ENCODE measurements at regions not wholly inside any gene's neighbourhood (a gene's known extent, or its start where the extent isn't known, plus 50 kb on each side); places are given as distances from the start of the nearest gene placed in this dataset.
A peak's percentile ranks its signal among the peaks of the same experiment; 100 is the strongest.

- Histone ChIP-seq H3K27ac (no peak overlapping the region), H4K20me1 (no peaks in the 10 kb centered on the region), H3K4me1 (peaks cover 0 to 9% (median 6%) of the 10 kb centered on the region in 10 experiments; a peak in 9 of 20 replicates), H3K4me3 (no peak overlapping the region), H3K9ac (no peak overlapping the region), H3K4me2 (no peak overlapping the region), H3K27me3 (no peaks in the 10 kb centered on the region), H3K9me3 (replicated peaks in 1 of 11) (no peaks in the 10 kb centered on the region), H3K36me3 (no peaks in the 10 kb centered on the region)
- no peak for TF ChIP-seq Cebpa-rat (IDR thresholded peaks at IDR 0.05)
These were observed 154.7 kb downstream of the BLID start for GRCh38 chr11:121961321-121961801.

GRCh38 chr11:121958971-121959325 is 157.1 kb downstream of the BLID start:
- Histone ChIP-seq H3K9me3 (replicated peaks in 1 of 11) (no peaks in the 10 kb centered on the region), H3K4me2 (0 out of 22 replicates have a peak overlapping the region, but pooled peaks of 1 of the 11 experiments have one; percentile 4), H3K4me3 (no peak overlapping the region), H4K20me1 (no peaks in the 10 kb centered on the region), H3K36me3 (no peaks in the 10 kb centered on the region), H3K9ac (no peak overlapping the region), H3K4me1 (no peaks in the 10 kb centered on the region), H3K27ac (no peak overlapping the region), H3K27me3 (no peaks in the 10 kb centered on the region)
- no peak for TF ChIP-seq Cebpa-rat (IDR thresholded peaks at IDR 0.05)

- TF ChIP-seq Cebpa-rat (IDR thresholded peaks at IDR 0.05) = no peak
- Histone ChIP-seq H3K9me3 (replicated peaks in 1 of 11) (no peaks in the 10 kb centered on the region), H3K4me3 (no peak overlapping the region), H3K4me1 (no peaks in the 10 kb centered on the region), H4K20me1 (no peaks in the 10 kb centered on the region), H3K36me3 (no peaks in the 10 kb centered on the region), H3K27ac (no peak overlapping the region), H3K9ac (no peak overlapping the region), H3K27me3 (no peaks in the 10 kb centered on the region), H3K4me2 (0 out of 22 replicates have a peak overlapping the region, but pooled peaks of 1 of the 11 experiments have one; percentile 4)
These were observed 157.6 kb downstream of the BLID start for GRCh38 chr11:121958323-121958970.

- Histone ChIP-seq H3K9me3 (replicated peaks in 1 of 11) (no peaks in the 10 kb centered on the region), H4K20me1 (no peaks in the 10 kb centered on the region), H3K36me3 (no peaks in the 10 kb centered on the region), H3K4me1 (no peaks in the 10 kb centered on the region), H3K27me3 (no peaks in the 10 kb centered on the region), H3K4me2 (no peak overlapping the region), H3K9ac (no peak overlapping the region), H3K4me3 (no peak overlapping the region), H3K27ac (no peak overlapping the region)
- TF ChIP-seq Cebpa-rat (IDR thresholded peaks at IDR 0.05) = no peak
These were observed 162.9 kb downstream of the BLID start for GRCh38 chr11:121953122-121953521.

GRCh38 chr11:121950160-121950559 is 165.9 kb downstream of the BLID start:
- no peak overlapping the region for H3K4me3 ChIP-seq
- H3K27me3 ChIP-seq = no peaks in the 10 kb centered on the region
- no peaks in the 10 kb centered on the region for H4K20me1 ChIP-seq
- no peak overlapping the region for H3K27ac ChIP-seq
- TF ChIP-seq Cebpa-rat (IDR thresholded peaks at IDR 0.05) = no peak
- peaks cover 8 to 18% (median 13%) of the 10 kb centered on the region in 11 experiments; a peak in 21 of 22 replicates for H3K9me3 ChIP-seq (replicated peaks in 1 of 11)
- no peaks in the 10 kb centered on the region for H3K36me3 ChIP-seq
- no peak overlapping the region for H3K9ac ChIP-seq
- no peaks in the 10 kb centered on the region for H3K4me1 ChIP-seq
- H3K4me2 ChIP-seq = no peak overlapping the region

GRCh38 chr11:121946514-121946913 is 169.5 kb downstream of the BLID start:
- Histone ChIP-seq H3K27ac (no peak overlapping the region), H3K4me1 (0 out of 20 replicates have a peak, but pooled peaks cover 0 to 6% (median 0%) of the 10 kb centered on the region in 10 experiments), H3K9me3 (replicated peaks in 1 of 11) (peaks cover 8 to 18% (median 13%) of the 10 kb centered on the region in 11 experiments; a peak in 21 of 22 replicates), H3K27me3 (no peaks in the 10 kb centered on the region), H3K9ac (no peak overlapping the region), H3K36me3 (no peaks in the 10 kb centered on the region), H3K4me2 (no peak overlapping the region), H4K20me1 (no peaks in the 10 kb centered on the region), H3K4me3 (no peak overlapping the region)
- no peak for TF ChIP-seq Cebpa-rat (IDR thresholded peaks at IDR 0.05)

- no peak for TF ChIP-seq Cebpa-rat (IDR thresholded peaks at IDR 0.05)
- Histone ChIP-seq H3K4me3 (no peak overlapping the region), H3K4me2 (0 out of 22 replicates have a peak overlapping the region, but pooled peaks of 1 of the 11 experiments have one; percentile 1), H3K27me3 (no peaks in the 10 kb centered on the region), H3K36me3 (no peaks in the 10 kb centered on the region), H3K9me3 (replicated peaks in 1 of 11) (peaks cover 8 to 18% (median 13%) of the 10 kb centered on the region in 11 experiments; a peak in 21 of 22 replicates), H3K9ac (no peak overlapping the region), H3K27ac (no peak overlapping the region), H3K4me1 (0 out of 20 replicates have a peak, but pooled peaks cover 0 to 6% (median 0%) of the 10 kb centered on the region in 10 experiments), H4K20me1 (no peaks in the 10 kb centered on the region)
These were observed 171.3 kb downstream of the BLID start for GRCh38 chr11:121944556-121945230.

GRCh38 chr11:121938076-121938475 is 177.9 kb downstream of the BLID start:
- no peaks in the 10 kb centered on the region for H3K27me3 ChIP-seq
- H3K4me2 ChIP-seq = no peak overlapping the region
- no peaks in the 10 kb centered on the region for H3K9me3 ChIP-seq (replicated peaks in 1 of 11)
- no peaks in the 10 kb centered on the region for H4K20me1 ChIP-seq
- no peaks in the 10 kb centered on the region for H3K4me1 ChIP-seq
- no peaks in the 10 kb centered on the region for H3K36me3 ChIP-seq
- H3K9ac ChIP-seq = no peak overlapping the region
- TF ChIP-seq Cebpa-rat (IDR thresholded peaks at IDR 0.05) = no peak
- H3K27ac ChIP-seq = no peak overlapping the region
- no peak overlapping the region for H3K4me3 ChIP-seq

- Histone ChIP-seq H3K27ac (no peak overlapping the region), H3K36me3 (no peaks in the 10 kb centered on the region), H3K9me3 (replicated peaks in 1 of 11) (no peaks in the 10 kb centered on the region), H3K27me3 (no peaks in the 10 kb centered on the region), H4K20me1 (no peaks in the 10 kb centered on the region), H3K4me3 (no peak overlapping the region), H3K9ac (no peak overlapping the region), H3K4me1 (no peaks in the 10 kb centered on the region), H3K4me2 (no peak overlapping the region)
- TF ChIP-seq Cebpa-rat (IDR thresholded peaks at IDR 0.05) = no peak
These were observed 179.1 kb downstream of the BLID start for GRCh38 chr11:121936781-121937447.

Data from BLaER1 treated with 17β-estradiol and CSF1 and Interleukin-3, amounts not matched to agents 10 nM and 100 nM (cell line).